Neural cell (in vitro differentiated cells): ENCODE measurements at regions not wholly inside any gene's neighbourhood (a gene's known extent, or its start where the extent isn't known, plus 50 kb on each side); places are given as distances from the start of the nearest gene placed in this dataset.

ENCODE experiments used
- H2AFZ ChIP-seq: fragments of 200-600, 300-800 bp; sonication (generic), shearing (Covaris generic); 2 replicates; pipeline ENCODE4 v1.6.0; 2014; ENCODE audit warnings: low read depth, mild to moderate bottlenecking, antibody characterized with exemption, low read length, moderate library complexity
- H3F3A ChIP-seq: fragments of 200-600 bp; shearing (Covaris generic); 2 replicates; pipeline ENCODE4 v1.6.1; 2016; ENCODE audit warnings: mild to moderate bottlenecking, moderate library complexity, mixed read lengths, antibody characterized with exemption, low read length; ENCODE audit not compliant: insufficient read depth, poor library complexity, severe bottlenecking
- H3K27ac ChIP-seq: fragments of 200-600, 300-800 bp; sonication (generic), shearing (Covaris generic); 2 replicates; pipeline ENCODE4 v1.5.1; 2014; ENCODE audit warnings: mild to moderate bottlenecking, low read length, moderate library complexity
- H3K27me3 ChIP-seq: fragments of 300-800, 200-600 bp; sonication (generic), shearing (Covaris generic); 2 replicates; pipeline ENCODE4 v1.6.0; 2014; ENCODE audit warnings: mild to moderate bottlenecking, low read depth, low read length, moderate library complexity; ENCODE audit not compliant: insufficient read depth
- H3K36me3 ChIP-seq: fragments of 300-800, 200-600 bp; sonication (generic), shearing (Covaris generic); 2 replicates; pipeline ENCODE4 v1.5.1; 2014; ENCODE audit warnings: mild to moderate bottlenecking, antibody characterized with exemption, low read length, moderate library complexity; ENCODE audit not compliant: insufficient read depth
- H3K4me2 ChIP-seq: fragments of 300-800, 200-600 bp; sonication (generic), shearing (Covaris generic); 2 replicates; pipeline ENCODE4 v1.6.0; 2014; ENCODE audit warnings: mild to moderate bottlenecking, low read length
- H3K4me3 ChIP-seq: fragments of 300-800, 200-600 bp; sonication (generic), shearing (Covaris generic); 2 replicates; pipeline ENCODE4 v1.5.1; 2014; ENCODE audit warnings: mild to moderate bottlenecking, low read length, moderate library complexity
- H3K79me2 ChIP-seq: fragments of 200-600 bp; shearing (Covaris generic); replicated peaks from 2 replicates; pipeline ENCODE4 v1.6.0; 2014; ENCODE audit warnings: mild to moderate bottlenecking, low read length, moderate library complexity; ENCODE audit not compliant: insufficient read depth
- H3K9ac ChIP-seq: fragments of 300-800, 200-600 bp; sonication (generic), shearing (Covaris generic); 2 replicates; pipeline ENCODE4 v1.6.1; 2016; ENCODE audit warnings: mild to moderate bottlenecking, low read length, mixed read lengths
- H3K9me2 ChIP-seq: fragments of 200-600 bp; shearing (Covaris generic); 2 replicates; pipeline ENCODE4 v1.6.1; 2016; ENCODE audit warnings: mild to moderate bottlenecking, low read length, mixed read lengths; ENCODE audit not compliant: insufficient read depth
- H3K9me3 ChIP-seq: fragments of 200-600, 300-800 bp; sonication (generic), shearing (Covaris generic); 2 replicates; pipeline ENCODE4 v1.6.1; 2016; ENCODE audit warnings: mild to moderate bottlenecking, mixed run types, low read length, moderate library complexity, mixed read lengths
- H4K20me1 ChIP-seq: fragments of 200-600 bp; shearing (Covaris generic); 2 replicates; pipeline ENCODE4 v1.6.1; 2016; ENCODE audit warnings: mild to moderate bottlenecking, mixed run types; ENCODE audit not compliant: insufficient read depth
- CTCF ChIP-seq: fragments of 450-650 bp; IDR thresholded peaks from 2 replicates; pipeline ENCODE4 v1.5.1; 2014; ENCODE audit warnings: antibody characterized with exemption, mild to moderate bottlenecking, moderate library complexity; ENCODE audit not compliant: poor library complexity, severe bottlenecking
- EP300 ChIP-seq: fragments of 450-650 bp; conservative IDR thresholded peaks from 2 replicates; pipeline ENCODE4 v1.6.1; 2014; ENCODE audit warnings: antibody characterized with exemption, mild to moderate bottlenecking, moderate library complexity; ENCODE audit not compliant: poor library complexity, severe bottlenecking
- EZH2 ChIP-seq: fragments of 200-600, 300-800 bp; shearing (Covaris generic), sonication (generic); IDR thresholded peaks from 2 replicates; pipeline ENCODE4 v1.6.1; 2014; ENCODE audit warnings: antibody characterized with exemption, low read length, borderline replicate concordance, mild to moderate bottlenecking; ENCODE audit not compliant: insufficient read depth, poor library complexity, severe bottlenecking
- MXI1 ChIP-seq: fragments of 450-650 bp; conservative IDR thresholded peaks from 2 replicates; pipeline ENCODE4 v1.6.1; 2014; ENCODE audit warnings: antibody characterized with exemption, mild to moderate bottlenecking; ENCODE audit not compliant: poor library complexity, severe bottlenecking
- POLR2AphosphoS5 ChIP-seq: IDR thresholded peaks from 2 replicates; pipeline ENCODE4 v1.6.1; 2012
- RAD21 ChIP-seq: fragments of 450-650 bp; conservative IDR thresholded peaks from 2 replicates; pipeline ENCODE4 v1.6.1; 2014; ENCODE audit warnings: antibody characterized with exemption, mild to moderate bottlenecking, moderate library complexity
- REST ChIP-seq: IDR thresholded peaks from 2 replicates; pipeline ENCODE4 v1.6.1; 2012; ENCODE audit warnings: borderline replicate concordance
- SMC3 ChIP-seq: fragments of 450-650 bp; conservative IDR thresholded peaks from 2 replicates; pipeline ENCODE4 v1.6.1; 2014; ENCODE audit warnings: antibody characterized with exemption, mild to moderate bottlenecking, moderate library complexity; ENCODE audit not compliant: poor library complexity
- TAF1 ChIP-seq: IDR thresholded peaks from 2 replicates; pipeline ENCODE4 v1.6.1; 2012; ENCODE audit warnings: low read depth

GRCh38 chr5:115389034-115389798 is 92.8 kb upstream of the CCDC112 start:
- H3F3A ChIP-seq: no peaks in the 10 kb centered on the region
- no peaks in the 10 kb centered on the region for H3K27me3 ChIP-seq
- H3K36me3 ChIP-seq: no peaks in the 10 kb centered on the region
- no peak overlapping the region for H3K9ac ChIP-seq
- H3K4me3 ChIP-seq: no peak overlapping the region
- no peak overlapping the region for H3K4me2 ChIP-seq
- H2AFZ ChIP-seq: no peak overlapping the region
- H4K20me1 ChIP-seq: no peaks in the 10 kb centered on the region
- H3K9me2 ChIP-seq: no peaks in the 10 kb centered on the region
- no peak overlapping the region for H3K27ac ChIP-seq
- H3K9me3 ChIP-seq: no peaks in the 10 kb centered on the region
- no peaks in the 10 kb centered on the region for H3K79me2 ChIP-seq
- TF ChIP-seq MXI1 (no peak), RAD21 (no peak), POLR2AphosphoS5 (no peak), REST (no peak), EZH2 (no peak), EP300 (no peak), SMC3 (no peak), CTCF (no peak), TAF1 (no peak)

- H3K9me3 ChIP-seq: no peaks in the 10 kb centered on the region
- H3F3A ChIP-seq: no peaks in the 10 kb centered on the region
- no peak overlapping the region for H3K9ac ChIP-seq
- TF ChIP-seq EP300: no peak
- TF ChIP-seq REST: no peak
- TF ChIP-seq SMC3: no peak
- no peak for TF ChIP-seq MXI1
- TF ChIP-seq EZH2: no peak
- TF ChIP-seq POLR2AphosphoS5: no peak
- TF ChIP-seq RAD21: no peak
- TF ChIP-seq TAF1: no peak
- no peak for TF ChIP-seq CTCF
- no peaks in the 10 kb centered on the region for H3K27me3 ChIP-seq
- no peak overlapping the region for H3K4me3 ChIP-seq
- no peaks in the 10 kb centered on the region for H4K20me1 ChIP-seq
- no peak overlapping the region for H2AFZ ChIP-seq
- no peaks in the 10 kb centered on the region for H3K36me3 ChIP-seq
- no peaks in the 10 kb centered on the region for H3K9me2 ChIP-seq
- H3K27ac ChIP-seq: no peak overlapping the region
- H3K4me2 ChIP-seq: no peak overlapping the region
- no peaks in the 10 kb centered on the region for H3K79me2 ChIP-seq
These were observed 91.8 kb upstream of the CCDC112 start for GRCh38 chr5:115388240-115388639.
